HEK293T (cell line): ENCODE measurements at regions not wholly inside any gene's neighbourhood (a gene's known extent, or its start where the extent isn't known, plus 50 kb on each side); places are given as distances from the start of the nearest gene placed in this dataset.

Experiments
- CTCF ChIA-PET: fragments of 350-600 bp; formaldehyde crosslinking; extraction: SDS; loops from one replicate; lab custom pipeline; 2021; ENCODE audit warnings: antibody characterized with exemption, inconsistent platforms; lab: Yijun Ruan, JAX
- POLR2A ChIA-PET: fragments of 350-600 bp; formaldehyde crosslinking; extraction: SDS; loops from one replicate; lab custom pipeline; 2020; ENCODE audit warnings: antibody characterized with exemption, inconsistent platforms; lab: Yijun Ruan, JAX
- DNase-seq: peaks from one replicate; pipeline ENCODE4 v3.0.0; 2012; ENCODE audit warnings: mixed read lengths; ENCODE audit errors: extremely low spot score
- ARNT ChIP-seq: fragments of 450-650 bp; IDR thresholded peaks from 2 replicates; pipeline ENCODE4 v1.6.1; 2017; ENCODE audit warnings: mild to moderate bottlenecking
- BHLHE40 ChIP-seq: fragments of 450-650 bp; IDR thresholded peaks from 2 replicates; pipeline ENCODE4 v1.6.1; 2016; ENCODE audit warnings: mild to moderate bottlenecking, moderate library complexity, borderline replicate concordance
- CTBP1 ChIP-seq: fragments of 450-650 bp; IDR thresholded peaks from 2 replicates; pipeline ENCODE4 v1.6.1; 2016; ENCODE audit warnings: borderline replicate concordance
- ELF4 ChIP-seq: fragments of 450-650 bp; IDR thresholded peaks from 2 replicates; pipeline ENCODE4 v1.6.1; 2017; ENCODE audit warnings: antibody characterized with exemption
- FOXA1 ChIP-seq: fragments of 450-650 bp; IDR thresholded peaks from 2 replicates; pipeline ENCODE4 v1.6.1; 2016; ENCODE audit warnings: mild to moderate bottlenecking
- FOXK2 ChIP-seq: fragments of 450-650 bp; IDR thresholded peaks from 2 replicates; pipeline ENCODE4 v1.6.1; 2016; ENCODE audit warnings: mild to moderate bottlenecking
- FOXM1 ChIP-seq: fragments of 450-650 bp; IDR thresholded peaks from 2 replicates; pipeline ENCODE4 v1.6.1; 2017; ENCODE audit warnings: mild to moderate bottlenecking, borderline replicate concordance
- HDGF ChIP-seq: fragments of 450-650 bp; IDR thresholded peaks from 2 replicates; pipeline ENCODE4 v1.6.1; 2017; ENCODE audit warnings: antibody characterized with exemption, borderline replicate concordance
- L3MBTL2 ChIP-seq: fragments of 450-650 bp; conservative IDR thresholded peaks from 2 replicates; pipeline ENCODE4 v1.6.1; 2016; ENCODE audit warnings: mild to moderate bottlenecking
- LEF1 ChIP-seq: fragments of 450-650 bp; IDR thresholded peaks from 2 replicates; pipeline ENCODE4 v1.6.1; 2017; ENCODE audit warnings: mild to moderate bottlenecking, borderline replicate concordance
- NFRKB ChIP-seq: fragments of 450-650 bp; IDR thresholded peaks from 2 replicates; pipeline ENCODE4 v1.6.1; 2016; ENCODE audit warnings: mild to moderate bottlenecking, moderate library complexity
- SP1 ChIP-seq: fragments of 450-650 bp; IDR thresholded peaks from 2 replicates; pipeline ENCODE4 v1.6.1; 2017
- SUZ12 ChIP-seq: fragments of 450-650 bp; IDR thresholded peaks from 2 replicates; pipeline ENCODE4 v1.6.1; 2016; ENCODE audit warnings: mild to moderate bottlenecking
- TARDBP ChIP-seq: fragments of 450-650 bp; IDR thresholded peaks from 2 replicates; pipeline ENCODE4 v1.6.1; 2016
- ZNF384 ChIP-seq: fragments of 450-650 bp; IDR thresholded peaks from 2 replicates; pipeline ENCODE4 v1.6.1; 2016
- TF ChIP-seq, protein P1 (sequence below): fragments of 450-650 bp; IDR thresholded peaks from 2 replicates; pipeline ENCODE4 v1.6.1; 2016

DNA sequence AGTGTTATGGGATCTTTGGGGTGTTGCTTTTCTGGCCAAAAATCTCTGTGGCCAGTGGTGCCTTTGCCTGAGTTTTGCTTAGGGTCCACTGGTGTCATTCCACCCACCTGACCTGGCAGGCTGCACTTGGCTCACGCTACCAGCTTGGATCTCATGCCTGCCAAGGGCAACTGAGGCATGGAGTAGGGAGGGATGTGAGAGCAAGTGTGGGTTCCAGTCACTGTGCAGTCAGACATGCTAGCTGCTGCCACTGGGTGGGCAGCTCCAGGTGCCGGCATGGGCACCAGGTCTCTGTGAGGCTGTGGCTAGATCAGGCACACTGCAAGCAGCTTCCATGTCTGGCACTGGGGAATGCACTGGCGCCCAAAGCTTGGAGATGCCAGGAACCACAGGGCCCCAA is 424.1 kb downstream of the PRR32 start:
- DNase-seq = no peak
- POLR2A ChIA-PET = no interaction called here
- CTCF ChIA-PET = no interaction called here

GRCh38 chrX:127259742-127260141 is 440.2 kb downstream of the PRR32 start:
- POLR2A ChIA-PET = no interaction called here

More for the DNA sequence above, 424.1 kb downstream of the PRR32 start:
- no peak for TF ChIP-seq ELF4
- TF ChIP-seq, protein P1, sequence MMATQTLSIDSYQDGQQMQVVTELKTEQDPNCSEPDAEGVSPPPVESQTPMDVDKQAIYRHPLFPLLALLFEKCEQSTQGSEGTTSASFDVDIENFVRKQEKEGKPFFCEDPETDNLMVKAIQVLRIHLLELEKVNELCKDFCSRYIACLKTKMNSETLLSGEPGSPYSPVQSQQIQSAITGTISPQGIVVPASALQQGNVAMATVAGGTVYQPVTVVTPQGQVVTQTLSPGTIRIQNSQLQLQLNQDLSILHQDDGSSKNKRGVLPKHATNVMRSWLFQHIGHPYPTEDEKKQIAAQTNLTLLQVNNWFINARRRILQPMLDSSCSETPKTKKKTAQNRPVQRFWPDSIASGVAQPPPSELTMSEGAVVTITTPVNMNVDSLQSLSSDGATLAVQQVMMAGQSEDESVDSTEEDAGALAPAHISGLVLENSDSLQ = no peak
- no peak for TF ChIP-seq SUZ12
- no peak for TF ChIP-seq HDGF
- TF ChIP-seq ARNT = no peak
- TF ChIP-seq FOXK2 = no peak
- TF ChIP-seq SP1 = no peak
- no peak for TF ChIP-seq NFRKB
- no peak for TF ChIP-seq LEF1
- TF ChIP-seq TARDBP = no peak
- no peak for TF ChIP-seq CTBP1
- no peak for TF ChIP-seq FOXA1

DNA sequence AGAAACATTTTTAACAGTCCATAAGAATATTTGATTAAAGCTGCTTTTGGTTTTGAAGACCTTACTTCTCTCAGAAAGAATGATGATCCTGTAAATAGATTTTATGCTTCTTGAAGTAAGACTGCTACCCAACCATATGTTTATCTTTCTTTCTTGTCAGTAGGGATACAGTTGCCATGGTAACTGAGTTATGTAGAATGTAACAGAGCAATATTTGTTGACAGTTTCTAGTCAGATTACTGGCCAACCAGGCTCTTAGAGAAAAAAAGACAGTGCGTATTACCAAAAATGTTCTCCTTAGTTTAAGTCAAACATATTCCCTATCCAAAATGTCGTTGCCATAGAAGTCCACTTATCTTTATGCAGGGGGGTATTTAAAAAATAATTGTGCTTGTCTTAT is 456.8 kb downstream of the PRR32 start:
- DNase-seq = no peak
- ChIA-PET CTCF (no interaction called here), POLR2A (no interaction called here)
- TF ChIP-seq SUZ12 (no peak), NFRKB (no peak), BHLHE40 (no peak)

More at GRCh38 chrX:127259742-127260141, 440.2 kb downstream of the PRR32 start:
- no peak for DNase-seq
- CTCF ChIA-PET = no interaction called here
- TF ChIP-seq FOXA1 (no peak), LEF1 (no peak), FOXM1 (no peak), TARDBP (no peak), ARNT (no peak), HDGF (no peak), ELF4 (no peak), BHLHE40 (no peak)

DNA sequence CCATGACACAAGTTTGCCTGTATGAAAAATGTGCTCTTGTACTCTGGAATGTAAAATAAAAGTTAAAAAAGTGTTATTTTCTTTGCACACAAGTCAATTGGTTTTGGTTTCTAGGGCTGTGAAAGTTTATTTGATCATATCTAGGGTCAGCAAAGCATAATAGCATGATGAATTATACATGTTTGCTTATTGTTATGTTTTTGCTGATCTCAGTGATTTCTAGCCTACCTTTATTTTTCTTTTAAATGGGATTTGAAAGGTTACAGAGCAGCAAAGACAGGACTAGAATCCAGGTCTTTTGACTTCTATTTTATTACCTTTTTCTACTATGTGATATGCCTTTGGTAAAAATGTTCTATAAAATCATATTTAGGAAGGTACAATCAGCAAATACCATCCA is 481.0 kb downstream of the PRR32 start:
- CTCF ChIA-PET = no interaction called here
- DNase-seq = no peak
- no peak for TF ChIP-seq FOXK2
- no peak for TF ChIP-seq TARDBP
- TF ChIP-seq ZNF384 = no peak
- TF ChIP-seq ARNT = no peak
- no peak for TF ChIP-seq SP1
- no peak for TF ChIP-seq FOXA1
- TF ChIP-seq LEF1 = no peak

GRCh38 chrX:127302841-127303240 is 483.3 kb downstream of the PRR32 start:
- TF ChIP-seq FOXM1 = no peak
- TF ChIP-seq L3MBTL2 = no peak
- no peak for TF ChIP-seq CTBP1
- TF ChIP-seq SP1 = no peak
- TF ChIP-seq TARDBP = no peak
- no peak for TF ChIP-seq FOXK2
- TF ChIP-seq LEF1 = no peak
- TF ChIP-seq ELF4 = no peak
- TF ChIP-seq BHLHE40 = no peak
- no peak for TF ChIP-seq ZNF384

More for the DNA sequence above, 481.0 kb downstream of the PRR32 start:
- POLR2A ChIA-PET = no interaction called here

GRCh38 chrX:127305013-127305412 is 485.5 kb downstream of the PRR32 start:
- POLR2A ChIA-PET = no interaction called here
- CTCF ChIA-PET = no interaction called here
- DNase-seq = no peak
- TF ChIP-seq LEF1 = no peak
- no peak for TF ChIP-seq FOXM1
- TF ChIP-seq SP1 = no peak
- no peak for TF ChIP-seq FOXA1
- TF ChIP-seq NFRKB = no peak
- no peak for TF ChIP-seq CTBP1
- no peak for TF ChIP-seq FOXK2
- TF ChIP-seq HDGF = no peak
- no peak for TF ChIP-seq BHLHE40
- no peak for TF ChIP-seq ARNT
- TF ChIP-seq, protein P1 = no peak
- TF ChIP-seq ZNF384 = no peak
- no peak for TF ChIP-seq ELF4
- no peak for TF ChIP-seq SUZ12
- TF ChIP-seq TARDBP = no peak
- no peak for TF ChIP-seq L3MBTL2

More at GRCh38 chrX:127302841-127303240, 483.3 kb downstream of the PRR32 start:
- no peak for DNase-seq
- POLR2A ChIA-PET = no interaction called here
- CTCF ChIA-PET = no interaction called here

GRCh38 chrX:127306262-127306661 is 486.7 kb downstream of the PRR32 start:
- no peak for DNase-seq
- CTCF ChIA-PET = no interaction called here
- TF ChIP-seq FOXK2 = no peak
- no peak for TF ChIP-seq LEF1
- no peak for TF ChIP-seq ZNF384
- no peak for TF ChIP-seq BHLHE40
- no peak for TF ChIP-seq TARDBP
- TF ChIP-seq SP1 = no peak
- no peak for TF ChIP-seq ARNT
- no peak for TF ChIP-seq HDGF
- no peak for TF ChIP-seq FOXA1
- POLR2A ChIA-PET = no interaction called here
